ENCODE measurements at regions not wholly inside any gene's neighbourhood (a gene's known extent, or its start where the extent isn't known, plus 50 kb on each side); places are given as distances from the start of the nearest gene placed in this dataset.

DNA sequence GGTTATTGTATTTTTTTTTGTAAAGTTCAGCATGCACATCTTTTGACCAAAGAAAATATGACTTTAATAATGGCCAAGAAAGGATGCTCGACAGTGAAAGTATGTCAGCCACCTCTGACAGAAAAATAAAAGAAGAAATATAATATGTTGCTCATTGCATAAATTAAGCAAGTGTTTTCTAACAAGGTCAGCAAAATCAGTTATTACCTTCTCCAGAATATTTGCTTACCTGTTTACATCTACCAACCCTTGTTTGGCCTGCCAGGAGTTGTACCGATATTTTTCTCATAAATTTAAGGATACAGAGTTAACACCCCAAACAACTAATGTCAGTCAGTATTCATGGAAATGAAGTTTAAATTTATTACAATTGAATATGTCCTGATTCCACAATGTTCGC is 685.4 kb downstream of the PLA2G4A start:
- no peaks in the 10 kb centered on the region for H3K9me3 ChIP-seq (ENCODE audit: control insufficient read depth in 3 of 3, low read length in 3 of 3)
- H3K4me1 ChIP-seq (ENCODE audit: control insufficient read depth in 3 of 3, insufficient read depth in 3 of 3, low read length in 3 of 3): no peaks in the 10 kb centered on the region
- no peak overlapping the region for H3K9ac ChIP-seq (ENCODE audit: low read depth in 1 of 3, low read length in 3 of 3)
- H3K27ac ChIP-seq (ENCODE audit: low read depth, low read length): no peak overlapping the region
- H3K36me3 ChIP-seq (ENCODE audit: control insufficient read depth in 3 of 3, insufficient read depth in 3 of 3, low read length in 3 of 3): no peaks in the 10 kb centered on the region
- no peak overlapping the region for H3K4me3 ChIP-seq (ENCODE audit: low read length in 3 of 3)
- H3K27me3 ChIP-seq (ENCODE audit: control insufficient read depth in 3 of 3, insufficient read depth in 3 of 3, low read length in 3 of 3): no peaks in the 10 kb centered on the region

DNA sequence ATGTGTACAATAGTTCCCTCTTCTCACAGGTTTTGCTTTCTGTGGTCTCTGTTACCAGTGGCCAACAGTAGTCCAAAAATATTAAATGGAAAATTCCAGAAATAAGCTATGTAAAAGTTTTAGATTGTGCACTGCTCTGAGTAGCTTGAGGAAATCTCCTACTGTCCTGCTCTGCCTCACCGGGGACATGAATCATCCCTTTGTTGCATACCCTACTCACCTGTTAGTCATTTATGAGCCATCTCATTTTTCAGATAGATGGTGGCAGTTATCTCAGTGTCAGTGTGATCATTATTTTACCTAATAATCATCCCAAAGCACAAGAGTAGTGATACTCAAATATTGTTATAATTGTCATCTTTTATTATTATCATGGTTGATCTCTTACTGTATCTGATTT is 688.1 kb downstream of the PLA2G4A start:
- Histone ChIP-seq H3K27ac (ENCODE audit: low read depth, low read length) (no peak overlapping the region), H3K9ac (ENCODE audit: low read depth in 1 of 3, low read length in 3 of 3) (no peak overlapping the region), H3K9me3 (ENCODE audit: control insufficient read depth in 3 of 3, low read length in 3 of 3) (no peaks in the 10 kb centered on the region), H3K4me1 (ENCODE audit: control insufficient read depth in 3 of 3, insufficient read depth in 3 of 3, low read length in 3 of 3) (no peaks in the 10 kb centered on the region), H3K36me3 (ENCODE audit: control insufficient read depth in 3 of 3, insufficient read depth in 3 of 3, low read length in 3 of 3) (no peaks in the 10 kb centered on the region), H3K27me3 (ENCODE audit: control insufficient read depth in 3 of 3, insufficient read depth in 3 of 3, low read length in 3 of 3) (no peaks in the 10 kb centered on the region), H3K4me3 (ENCODE audit: low read length in 3 of 3) (no peak overlapping the region)

DNA sequence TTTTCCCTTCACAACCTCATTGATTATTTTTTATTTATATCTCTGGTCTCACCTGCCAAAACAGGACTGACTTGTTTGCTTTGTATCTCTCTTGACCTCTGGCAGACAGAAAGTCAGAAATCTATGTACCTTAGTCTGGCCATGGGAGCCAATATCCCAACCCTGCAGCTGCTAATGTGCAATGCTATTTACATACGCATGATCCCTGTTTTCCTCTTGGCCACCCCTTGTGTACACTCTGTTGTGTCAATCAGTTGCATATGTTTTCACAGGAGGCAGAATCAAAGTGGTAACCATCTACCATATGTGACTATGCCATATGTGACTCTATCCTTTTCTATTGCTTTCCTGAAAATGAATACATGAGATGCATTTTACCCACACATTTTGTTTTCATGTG is 688.8 kb downstream of the PLA2G4A start:
- Histone ChIP-seq H3K4me3 (ENCODE audit: low read length in 3 of 3) (no peak overlapping the region), H3K36me3 (ENCODE audit: control insufficient read depth in 3 of 3, insufficient read depth in 3 of 3, low read length in 3 of 3) (no peaks in the 10 kb centered on the region), H3K9ac (ENCODE audit: low read depth in 1 of 3, low read length in 3 of 3) (no peak overlapping the region), H3K9me3 (ENCODE audit: control insufficient read depth in 3 of 3, low read length in 3 of 3) (no peaks in the 10 kb centered on the region), H3K27ac (ENCODE audit: low read depth, low read length) (no peak overlapping the region), H3K27me3 (ENCODE audit: control insufficient read depth in 3 of 3, insufficient read depth in 3 of 3, low read length in 3 of 3) (no peaks in the 10 kb centered on the region), H3K4me1 (ENCODE audit: control insufficient read depth in 3 of 3, insufficient read depth in 3 of 3, low read length in 3 of 3) (no peaks in the 10 kb centered on the region)

DNA sequence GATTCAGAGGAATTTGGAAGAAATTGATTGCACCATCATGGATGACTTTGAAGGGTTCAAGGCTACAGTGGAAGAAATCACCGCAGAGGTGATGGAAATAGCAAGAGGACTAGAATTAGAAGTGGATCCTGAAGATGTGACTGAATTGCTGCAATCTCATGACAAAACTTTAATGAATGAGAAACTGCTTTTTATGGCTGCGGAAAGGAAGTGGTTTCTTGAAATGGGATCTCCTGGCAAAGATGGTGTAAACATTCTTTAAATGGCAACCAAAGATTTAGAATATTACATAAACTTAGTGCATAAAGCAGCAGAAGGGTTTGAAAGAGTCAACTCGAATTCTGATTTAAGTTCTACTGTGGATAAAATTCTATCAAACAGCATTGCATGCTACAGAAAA is 698.6 kb downstream of the PLA2G4A start:
- H3K4me1 ChIP-seq (ENCODE audit: control insufficient read depth in 3 of 3, insufficient read depth in 3 of 3, low read length in 3 of 3): no peaks in the 10 kb centered on the region
- no peak overlapping the region for H3K9ac ChIP-seq (ENCODE audit: low read depth in 1 of 3, low read length in 3 of 3)
- H3K36me3 ChIP-seq (ENCODE audit: control insufficient read depth in 3 of 3, insufficient read depth in 3 of 3, low read length in 3 of 3): no peaks in the 10 kb centered on the region
- H3K27ac ChIP-seq (ENCODE audit: low read depth, low read length): no peak overlapping the region
- no peaks in the 10 kb centered on the region for H3K27me3 ChIP-seq (ENCODE audit: control insufficient read depth in 3 of 3, insufficient read depth in 3 of 3, low read length in 3 of 3)
- no peak overlapping the region for H3K4me3 ChIP-seq (ENCODE audit: low read length in 3 of 3)
- no peaks in the 10 kb centered on the region for H3K9me3 ChIP-seq (ENCODE audit: control insufficient read depth in 3 of 3, low read length in 3 of 3)

DNA sequence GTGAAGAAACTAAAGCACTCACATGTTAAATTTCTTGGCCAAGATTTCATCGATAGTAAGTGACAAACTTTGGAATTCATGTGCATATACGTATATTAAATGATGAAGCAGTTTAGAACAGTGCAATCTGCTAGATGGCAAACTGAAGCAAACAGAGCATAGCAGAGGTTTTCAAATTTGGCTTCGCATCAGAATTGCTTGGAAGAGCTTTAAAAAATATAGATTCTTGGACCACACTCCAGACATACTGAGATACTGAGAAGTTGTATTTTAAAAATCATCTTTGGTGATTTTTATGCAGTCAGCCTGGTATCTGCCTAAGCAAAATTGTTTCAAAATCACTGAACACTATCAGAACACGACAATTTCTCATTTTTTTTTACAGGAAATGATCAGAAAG is 709.2 kb downstream of the PLA2G4A start:
- Histone ChIP-seq H3K27ac (ENCODE audit: low read depth, low read length) (no peak overlapping the region), H3K36me3 (ENCODE audit: control insufficient read depth in 3 of 3, insufficient read depth in 3 of 3, low read length in 3 of 3) (no peaks in the 10 kb centered on the region), H3K9ac (ENCODE audit: low read depth in 1 of 3, low read length in 3 of 3) (no peak overlapping the region), H3K27me3 (ENCODE audit: control insufficient read depth in 3 of 3, insufficient read depth in 3 of 3, low read length in 3 of 3) (no peaks in the 10 kb centered on the region), H3K4me3 (ENCODE audit: low read length in 3 of 3) (no peak overlapping the region), H3K9me3 (ENCODE audit: control insufficient read depth in 3 of 3, low read length in 3 of 3) (no peaks in the 10 kb centered on the region), H3K4me1 (ENCODE audit: control insufficient read depth in 3 of 3, insufficient read depth in 3 of 3, low read length in 3 of 3) (no peaks in the 10 kb centered on the region)

DNA sequence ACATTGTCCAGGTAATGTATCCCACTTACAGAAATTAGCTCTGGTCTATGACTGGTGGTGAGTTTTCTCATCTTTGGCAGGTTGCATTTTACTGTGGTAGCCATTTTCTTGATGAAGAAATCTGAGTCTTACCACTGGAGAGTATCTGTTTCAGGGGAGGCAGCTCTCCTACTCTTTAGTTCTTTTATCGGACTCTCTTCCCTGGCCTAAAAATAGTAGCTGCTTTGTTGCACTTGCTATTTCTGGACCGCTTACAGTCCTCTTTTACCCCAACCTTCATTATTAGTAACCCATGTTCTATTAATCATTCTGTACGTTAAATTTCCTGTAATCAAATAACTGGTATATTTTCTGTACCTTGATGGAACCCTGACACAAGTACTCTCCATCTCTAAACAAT is 720.8 kb downstream of the PLA2G4A start:
- Histone ChIP-seq H3K36me3 (ENCODE audit: control insufficient read depth in 3 of 3, insufficient read depth in 3 of 3, low read length in 3 of 3) (no peaks in the 10 kb centered on the region), H3K27ac (ENCODE audit: low read depth, low read length) (no peak overlapping the region), H3K27me3 (ENCODE audit: control insufficient read depth in 3 of 3, insufficient read depth in 3 of 3, low read length in 3 of 3) (no peaks in the 10 kb centered on the region), H3K4me1 (ENCODE audit: control insufficient read depth in 3 of 3, insufficient read depth in 3 of 3, low read length in 3 of 3) (no peaks in the 10 kb centered on the region), H3K9ac (ENCODE audit: low read depth in 1 of 3, low read length in 3 of 3) (no peak overlapping the region), H3K9me3 (ENCODE audit: control insufficient read depth in 3 of 3, low read length in 3 of 3) (no peaks in the 10 kb centered on the region), H3K4me3 (ENCODE audit: low read length in 3 of 3) (no peak overlapping the region)

DNA sequence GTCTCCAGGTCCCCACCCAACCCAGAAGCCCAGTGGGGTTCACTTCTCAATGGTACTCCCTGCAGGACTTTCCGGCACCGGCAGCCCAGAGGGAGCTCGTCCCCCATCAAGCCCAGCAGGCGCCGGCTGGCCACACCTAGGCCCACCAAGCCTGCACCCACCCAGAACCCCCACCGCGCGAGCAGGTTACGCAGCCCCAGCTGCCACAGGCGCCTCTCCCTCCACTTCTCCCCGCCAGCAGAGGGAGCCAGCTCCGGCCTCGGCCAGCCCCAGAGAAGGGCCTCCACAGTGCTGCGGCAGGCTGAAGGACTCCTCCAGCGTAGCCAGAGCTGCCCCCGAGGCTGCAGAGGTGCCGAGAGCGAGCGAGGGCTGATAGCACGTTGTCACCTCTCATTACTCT is 722.3 kb downstream of the PLA2G4A start:
- Histone ChIP-seq H3K4me1 (ENCODE audit: control insufficient read depth in 3 of 3, insufficient read depth in 3 of 3, low read length in 3 of 3) (no peaks in the 10 kb centered on the region), H3K27ac (ENCODE audit: low read depth, low read length) (no peak overlapping the region), H3K27me3 (ENCODE audit: control insufficient read depth in 3 of 3, insufficient read depth in 3 of 3, low read length in 3 of 3) (no peaks in the 10 kb centered on the region), H3K9ac (ENCODE audit: low read depth in 1 of 3, low read length in 3 of 3) (no peak overlapping the region), H3K9me3 (ENCODE audit: control insufficient read depth in 3 of 3, low read length in 3 of 3) (no peaks in the 10 kb centered on the region), H3K4me3 (ENCODE audit: low read length in 3 of 3) (no peak overlapping the region), H3K36me3 (ENCODE audit: control insufficient read depth in 3 of 3, insufficient read depth in 3 of 3, low read length in 3 of 3) (no peaks in the 10 kb centered on the region)

DNA sequence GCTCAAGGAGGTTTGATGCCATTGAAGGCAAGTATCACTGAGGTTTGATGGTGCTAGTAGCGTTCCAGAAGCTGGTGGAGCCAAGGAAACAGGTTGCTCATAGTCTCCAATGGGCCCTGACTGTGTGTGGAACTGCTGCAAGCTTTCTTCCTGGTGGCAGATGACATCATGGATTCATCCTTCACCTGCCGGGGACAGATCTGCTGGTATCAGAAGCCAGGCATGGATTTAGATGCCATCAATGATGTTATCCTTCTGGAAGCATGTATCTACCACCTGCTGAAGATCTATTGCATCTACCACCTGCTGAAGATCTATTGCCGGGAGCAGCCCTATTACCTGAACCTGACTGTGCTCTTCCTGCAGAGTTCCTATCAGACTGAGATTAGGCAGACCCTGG is 734.4 kb downstream of the PLA2G4A start:
- Histone ChIP-seq H3K9me3 (ENCODE audit: control insufficient read depth in 3 of 3, low read length in 3 of 3) (peaks cover 0 to 3% (median 0%) of the 10 kb centered on the region in 3 donors), H3K4me3 (ENCODE audit: low read length in 3 of 3) (no peak overlapping the region)

DNA sequence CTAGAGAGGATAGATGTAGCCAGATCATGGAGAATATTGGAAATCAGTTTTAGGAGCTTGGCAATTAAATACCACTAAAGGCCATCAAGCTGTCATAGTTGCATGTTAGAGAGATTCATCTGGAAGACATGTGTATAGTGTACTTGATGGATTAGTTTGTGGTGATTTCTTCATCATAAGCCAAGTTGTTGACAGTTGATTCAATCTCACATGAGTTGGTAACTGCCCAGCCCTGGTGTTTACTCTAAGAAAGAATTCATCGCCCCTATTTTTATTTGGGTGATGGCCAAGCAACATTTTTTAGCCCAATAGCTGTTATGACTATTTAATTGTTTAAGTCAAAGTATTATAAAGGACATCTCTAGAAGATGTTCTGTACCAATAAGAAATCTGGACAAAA is 737.6 kb downstream of the PLA2G4A start:
- no peaks in the 10 kb centered on the region for H3K36me3 ChIP-seq (ENCODE audit: control insufficient read depth in 3 of 3, insufficient read depth in 3 of 3, low read length in 3 of 3)
- H3K27ac ChIP-seq (ENCODE audit: low read depth, low read length): no peak overlapping the region
- H3K9ac ChIP-seq (ENCODE audit: low read depth in 1 of 3, low read length in 3 of 3): no peak overlapping the region
- H3K4me3 ChIP-seq (ENCODE audit: low read length in 3 of 3): no peak overlapping the region
- H3K9me3 ChIP-seq (ENCODE audit: control insufficient read depth in 3 of 3, low read length in 3 of 3): no peaks in the 10 kb centered on the region
- H3K4me1 ChIP-seq (ENCODE audit: control insufficient read depth in 3 of 3, insufficient read depth in 3 of 3, low read length in 3 of 3): no peaks in the 10 kb centered on the region
- no peaks in the 10 kb centered on the region for H3K27me3 ChIP-seq (ENCODE audit: control insufficient read depth in 3 of 3, insufficient read depth in 3 of 3, low read length in 3 of 3)

More for the DNA sequence above, 734.4 kb downstream of the PLA2G4A start:
- no peak overlapping the region for H3K27ac ChIP-seq (ENCODE audit: low read depth, low read length)
- no peak overlapping the region for H3K9ac ChIP-seq (ENCODE audit: low read depth in 1 of 3, low read length in 3 of 3)
- H3K4me1 ChIP-seq (ENCODE audit: control insufficient read depth in 3 of 3, insufficient read depth in 3 of 3, low read length in 3 of 3): no peaks in the 10 kb centered on the region
- H3K36me3 ChIP-seq (ENCODE audit: control insufficient read depth in 3 of 3, insufficient read depth in 3 of 3, low read length in 3 of 3): no peaks in the 10 kb centered on the region
- no peaks in the 10 kb centered on the region for H3K27me3 ChIP-seq (ENCODE audit: control insufficient read depth in 3 of 3, insufficient read depth in 3 of 3, low read length in 3 of 3)

DNA sequence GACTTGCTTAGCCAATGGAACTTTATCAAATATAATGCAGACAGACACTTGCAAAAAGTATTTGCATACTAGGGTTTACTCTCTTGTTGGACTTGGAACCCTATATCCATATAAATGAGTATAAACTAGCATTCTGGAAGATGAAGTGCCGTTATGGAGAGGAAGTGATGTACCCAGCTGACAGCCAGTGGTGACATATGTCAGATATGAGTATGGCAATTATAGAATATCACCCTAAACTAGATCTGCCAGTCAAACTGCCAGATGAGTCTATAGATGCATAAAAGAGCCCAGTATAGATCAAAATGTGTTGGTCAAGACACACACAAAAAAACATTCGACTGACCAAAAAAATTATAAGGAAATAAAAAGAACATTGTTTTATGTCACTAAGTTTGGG is 739.3 kb downstream of the PLA2G4A start:
- Histone ChIP-seq H3K36me3 (ENCODE audit: control insufficient read depth in 3 of 3, insufficient read depth in 3 of 3, low read length in 3 of 3) (no peaks in the 10 kb centered on the region), H3K27ac (ENCODE audit: low read depth, low read length) (no peak overlapping the region), H3K9me3 (ENCODE audit: control insufficient read depth in 3 of 3, low read length in 3 of 3) (no peaks in the 10 kb centered on the region), H3K4me3 (ENCODE audit: low read length in 3 of 3) (no peak overlapping the region), H3K4me1 (ENCODE audit: control insufficient read depth in 3 of 3, insufficient read depth in 3 of 3, low read length in 3 of 3) (no peaks in the 10 kb centered on the region), H3K9ac (ENCODE audit: low read depth in 1 of 3, low read length in 3 of 3) (no peak overlapping the region), H3K27me3 (ENCODE audit: control insufficient read depth in 3 of 3, insufficient read depth in 3 of 3, low read length in 3 of 3) (no peaks in the 10 kb centered on the region)

DNA sequence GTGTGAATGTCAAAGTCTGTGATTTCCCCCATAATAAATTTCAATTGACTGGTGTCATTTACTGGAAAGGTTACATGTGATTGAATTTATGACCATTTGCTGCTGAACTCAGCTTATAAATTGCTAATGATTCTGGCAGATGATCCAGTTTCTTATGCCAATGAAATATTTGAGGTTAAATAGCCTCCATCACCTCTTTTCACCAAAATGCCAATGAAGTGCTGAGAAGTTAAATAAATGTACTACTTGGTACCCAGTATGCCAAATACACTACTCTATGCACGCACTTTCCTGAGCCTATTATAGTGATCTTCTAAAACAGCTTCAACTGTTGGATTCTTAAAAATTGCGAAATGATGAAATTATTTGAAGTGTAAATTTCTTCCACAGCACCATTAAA is 741.4 kb downstream of the PLA2G4A start:
- Histone ChIP-seq H3K4me3 (ENCODE audit: low read length in 3 of 3) (no peak overlapping the region), H3K9ac (ENCODE audit: low read depth in 1 of 3, low read length in 3 of 3) (no peak overlapping the region), H3K4me1 (ENCODE audit: control insufficient read depth in 3 of 3, insufficient read depth in 3 of 3, low read length in 3 of 3) (no peaks in the 10 kb centered on the region), H3K27me3 (ENCODE audit: control insufficient read depth in 3 of 3, insufficient read depth in 3 of 3, low read length in 3 of 3) (no peaks in the 10 kb centered on the region), H3K27ac (ENCODE audit: low read depth, low read length) (no peak overlapping the region), H3K36me3 (ENCODE audit: control insufficient read depth in 3 of 3, insufficient read depth in 3 of 3, low read length in 3 of 3) (no peaks in the 10 kb centered on the region), H3K9me3 (ENCODE audit: control insufficient read depth in 3 of 3, low read length in 3 of 3) (no peaks in the 10 kb centered on the region)

All from skeletal muscle tissue (tissue), 3 donors.